ENCODE measurements at regions not wholly inside any gene's neighbourhood (a gene's known extent, or its start where the extent isn't known, plus 50 kb on each side); places are given as distances from the start of the nearest gene placed in this dataset.

GRCh38 chr11:33994937-33995336 is 56.6 kb upstream of the CAPRIN1 start:
- ChIA-PET RAD21 (ENCODE audit: unreplicated experiment) (no interaction called here), CTCF (interaction anchor here (0.8 to 1.2 kb wide), 2 partner anchors 325 to 364 kb away, joined by 3 read pairs; no protein-coding TSS in a partner anchor), SMC1A (ENCODE audit: uncharacterized antibody, unreplicated experiment) (no interaction called here), POLR2A (no interaction called here)
- ATAC-seq = no peak
- Histone ChIP-seq H3K9ac (ENCODE audit: control insufficient read depth, insufficient read depth, low read length) (no peak overlapping the region), H3K27ac (ENCODE audit: control insufficient read depth, insufficient read depth) (no peak overlapping the region), H3K4me1 (ENCODE audit: control insufficient read depth, insufficient read depth, low read length) (peaks cover 12% of the 10 kb centered on the region), H3K27me3 (replicated peaks in 1 of 2; ENCODE audit: control insufficient read depth in 2 of 2, insufficient read depth in 2 of 2, low read length in 1 of 2) (peaks cover 3 to 5% of the 10 kb centered on the region in 2 experiments; a peak in 3 of 4 replicates), H3K4me3 (no peak overlapping the region), H3K4me2 (ENCODE audit: control insufficient read depth, insufficient read depth) (no peak overlapping the region), H4K20me1 (ENCODE audit: control insufficient read depth, insufficient read depth) (no peaks in the 10 kb centered on the region), H3K79me2 (ENCODE audit: control insufficient read depth, insufficient read depth, low read length) (no peaks in the 10 kb centered on the region), H3K36me3 (ENCODE audit: control insufficient read depth in 2 of 2, insufficient read depth in 2 of 2, low read length in 1 of 2) (no peaks in the 10 kb centered on the region), H3K9me3 (replicated peaks; ENCODE audit: control insufficient read depth, insufficient read depth, low read length) (no peaks in the 10 kb centered on the region; the same call in 2 of the 3 replicates), H2AFZ (ENCODE audit: control insufficient read depth, low read depth, low read length) (no peak overlapping the region)
- 47% methylated on average over 2 of the region's 2 CpGs for WGBS (ENCODE audit: insufficient coverage, insufficient replicate concordance, low lambda C conversion rate, missing lambda C conversion rate)
- FAIRE-seq = no peak
- intact Hi-C loops (cut with micrococcal nuclease; ENCODE audit: unreplicated experiment) (loop anchor here (5.0 kb wide), 4 partner anchors 72 to 497 kb away; no protein-coding TSS in a partner anchor), in situ Hi-C loops (cut with MboI) (loop anchor here (5.0 kb wide), 1 partner anchor 362 kb away; the partner anchor contains the start of gene ABTB2)
- no peak for DNase-seq (ENCODE audit: low read depth, low spot score)
- BruUV-seq (replicated peaks) = no TSS peak
- no peak for TF ChIP-seq NRF1 (conservative IDR thresholded peaks at IDR 0.05; ENCODE audit: low read depth, low read length)
- TF ChIP-seq BMI1 (IDR thresholded peaks at IDR 0.05; ENCODE audit: borderline replicate concordance) = no peak
- TF ChIP-seq PAX8 (IDR thresholded peaks at IDR 0.05) = no peak
- no peak for TF ChIP-seq IRF4 (IDR thresholded peaks at IDR 0.05; ENCODE audit: low read depth, low read length)
- no peak for TF ChIP-seq IRF5 (IDR thresholded peaks at IDR 0.05; ENCODE audit: borderline replicate concordance)
- TF ChIP-seq, protein P1, sequence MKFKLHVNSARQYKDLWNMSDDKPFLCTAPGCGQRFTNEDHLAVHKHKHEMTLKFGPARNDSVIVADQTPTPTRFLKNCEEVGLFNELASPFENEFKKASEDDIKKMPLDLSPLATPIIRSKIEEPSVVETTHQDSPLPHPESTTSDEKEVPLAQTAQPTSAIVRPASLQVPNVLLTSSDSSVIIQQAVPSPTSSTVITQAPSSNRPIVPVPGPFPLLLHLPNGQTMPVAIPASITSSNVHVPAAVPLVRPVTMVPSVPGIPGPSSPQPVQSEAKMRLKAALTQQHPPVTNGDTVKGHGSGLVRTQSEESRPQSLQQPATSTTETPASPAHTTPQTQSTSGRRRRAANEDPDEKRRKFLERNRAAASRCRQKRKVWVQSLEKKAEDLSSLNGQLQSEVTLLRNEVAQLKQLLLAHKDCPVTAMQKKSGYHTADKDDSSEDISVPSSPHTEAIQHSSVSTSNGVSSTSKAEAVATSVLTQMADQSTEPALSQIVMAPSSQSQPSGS (IDR thresholded peaks at IDR 0.05; ENCODE audit: low read length) = no peak
- TF ChIP-seq RUNX3 (IDR thresholded peaks at IDR 0.05; ENCODE audit: low read length) = no peak
- no peak for TF ChIP-seq ZNF24 (IDR thresholded peaks at IDR 0.05)
- no peak for TF ChIP-seq CBX5 (IDR thresholded peaks at IDR 0.05; ENCODE audit: low read depth)
- no peak for TF ChIP-seq SIX5 (IDR thresholded peaks at IDR 0.05; ENCODE audit: low read depth, low read length, severe bottlenecking)
- TF ChIP-seq TCF3 (IDR thresholded peaks at IDR 0.05; ENCODE audit: borderline replicate concordance, insufficient read depth, low read depth, low read length) = no peak
- no peak for TF ChIP-seq FOXK2 (IDR thresholded peaks at IDR 0.05)
- TF ChIP-seq, protein P2, sequence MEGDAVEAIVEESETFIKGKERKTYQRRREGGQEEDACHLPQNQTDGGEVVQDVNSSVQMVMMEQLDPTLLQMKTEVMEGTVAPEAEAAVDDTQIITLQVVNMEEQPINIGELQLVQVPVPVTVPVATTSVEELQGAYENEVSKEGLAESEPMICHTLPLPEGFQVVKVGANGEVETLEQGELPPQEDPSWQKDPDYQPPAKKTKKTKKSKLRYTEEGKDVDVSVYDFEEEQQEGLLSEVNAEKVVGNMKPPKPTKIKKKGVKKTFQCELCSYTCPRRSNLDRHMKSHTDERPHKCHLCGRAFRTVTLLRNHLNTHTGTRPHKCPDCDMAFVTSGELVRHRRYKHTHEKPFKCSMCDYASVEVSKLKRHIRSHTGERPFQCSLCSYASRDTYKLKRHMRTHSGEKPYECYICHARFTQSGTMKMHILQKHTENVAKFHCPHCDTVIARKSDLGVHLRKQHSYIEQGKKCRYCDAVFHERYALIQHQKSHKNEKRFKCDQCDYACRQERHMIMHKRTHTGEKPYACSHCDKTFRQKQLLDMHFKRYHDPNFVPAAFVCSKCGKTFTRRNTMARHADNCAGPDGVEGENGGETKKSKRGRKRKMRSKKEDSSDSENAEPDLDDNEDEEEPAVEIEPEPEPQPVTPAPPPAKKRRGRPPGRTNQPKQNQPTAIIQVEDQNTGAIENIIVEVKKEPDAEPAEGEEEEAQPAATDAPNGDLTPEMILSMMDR (IDR thresholded peaks at IDR 0.05 in 2 of 3, conservative IDR thresholded peaks at IDR 0.05 in 1 of 3; ENCODE audit: control insufficient read depth in 2 of 3, extremely low read depth in 1 of 3, insufficient read depth in 1 of 3, low read depth in 3 of 3, low read length in 3 of 3) = no peak
- no peak for TF ChIP-seq CUX1 (IDR thresholded peaks at IDR 0.05; ENCODE audit: insufficient replicate concordance, low read depth, low read length)
